Lower lobe of right lung (tissue), 2 donors: ENCODE measurements at regions not wholly inside any gene's neighbourhood (a gene's known extent, or its start where the extent isn't known, plus 50 kb on each side); places are given as distances from the start of the nearest gene placed in this dataset.

ENCODE experiments used
- ATAC-seq, 2 donors: fragments of 200-7000 bp; cut with Tn5 transposase; one replicate each; pipeline ENCODE4 v1.9.1; 2020 to 2022; ENCODE audit warnings: mild to moderate bottlenecking in 2 of 2, moderate library complexity in 2 of 2
- DNase-seq: peaks from one replicate; pipeline ENCODE4 v3.0.0-alpha.2; 2020
- H3K27ac ChIP-seq: fragments of 200-600 bp; one replicate; pipeline ENCODE4 v1.8.0; 2022
- H3K27me3 ChIP-seq: fragments of 200-600 bp; one replicate; pipeline ENCODE4 v1.8.0; 2022; ENCODE audit warnings: low read depth
- H3K36me3 ChIP-seq: fragments of 200-600 bp; one replicate; pipeline ENCODE4 v1.8.0; 2022; ENCODE audit warnings: mild to moderate bottlenecking
- H3K4me1 ChIP-seq: fragments of 200-600 bp; one replicate; pipeline ENCODE4 v1.8.0; 2022
- H3K4me3 ChIP-seq: fragments of 200-600 bp; one replicate; pipeline ENCODE4 v1.8.0; 2022; ENCODE audit warnings: mild to moderate bottlenecking
- H3K9me3 ChIP-seq: fragments of 200-600 bp; one replicate; pipeline ENCODE4 v1.8.0; 2022
- CTCF ChIP-seq: fragments of 200-600 bp; IDR thresholded peaks from one replicate; pipeline ENCODE4 v1.8.0; 2022; ENCODE audit warnings: antibody characterized with exemption, mild to moderate bottlenecking
- intact Hi-C: fragments of 100-400 bp; cut with DNase I; formaldehyde crosslinking; loops from one replicate; pipeline ENCODE4 v1.11.0; 2022
- donor health status: DM: no; HTN: yes; CAD: no; lungs with severe emphysema.

- Histone ChIP-seq H3K9me3 (no peaks in the 10 kb centered on the region), H3K27me3 (no peaks in the 10 kb centered on the region), H3K36me3 (no peaks in the 10 kb centered on the region), H3K27ac (no peak overlapping the region), H3K4me3 (no peak overlapping the region), H3K4me1 (no peaks in the 10 kb centered on the region)
- no peak for TF ChIP-seq CTCF
- ATAC-seq (no peak), DNase-seq (no peak)
- intact Hi-C loops: no loop called here
Measured at GRCh38 chr2:167875529-167875928, 371.9 kb downstream of the STK39 start.

- H3K4me3 ChIP-seq: no peak overlapping the region
- no peaks in the 10 kb centered on the region for H3K36me3 ChIP-seq
- no peak for ATAC-seq
- no peak overlapping the region for H3K27ac ChIP-seq
- H3K4me1 ChIP-seq: no peaks in the 10 kb centered on the region
- H3K9me3 ChIP-seq: no peaks in the 10 kb centered on the region
- intact Hi-C loops: no loop called here
- no peak for TF ChIP-seq CTCF
- H3K27me3 ChIP-seq: no peaks in the 10 kb centered on the region
- no peak for DNase-seq
Measured at GRCh38 chr2:167874812-167875211, 372.6 kb downstream of the STK39 start.

DNA sequence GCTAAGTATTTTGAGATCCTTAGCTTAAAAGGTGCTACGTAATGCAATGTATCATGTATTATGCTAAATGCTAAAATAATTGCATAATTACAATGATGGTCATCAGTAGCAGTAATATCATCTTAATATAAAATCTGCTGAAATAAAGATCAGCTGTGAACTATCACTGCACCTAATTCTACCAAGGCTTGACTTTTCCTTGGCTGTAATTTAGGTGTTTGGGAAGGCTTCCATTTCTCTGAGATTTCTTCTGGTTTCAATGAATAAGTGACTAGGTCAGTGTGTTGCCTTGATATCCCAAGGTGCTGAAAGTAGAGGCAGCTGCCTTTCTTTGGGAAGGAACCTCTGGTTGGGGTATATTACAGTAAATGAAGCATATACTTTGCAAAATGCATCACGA lies 376.1 kb downstream of the STK39 start:
- DNase-seq: no peak

DNA sequence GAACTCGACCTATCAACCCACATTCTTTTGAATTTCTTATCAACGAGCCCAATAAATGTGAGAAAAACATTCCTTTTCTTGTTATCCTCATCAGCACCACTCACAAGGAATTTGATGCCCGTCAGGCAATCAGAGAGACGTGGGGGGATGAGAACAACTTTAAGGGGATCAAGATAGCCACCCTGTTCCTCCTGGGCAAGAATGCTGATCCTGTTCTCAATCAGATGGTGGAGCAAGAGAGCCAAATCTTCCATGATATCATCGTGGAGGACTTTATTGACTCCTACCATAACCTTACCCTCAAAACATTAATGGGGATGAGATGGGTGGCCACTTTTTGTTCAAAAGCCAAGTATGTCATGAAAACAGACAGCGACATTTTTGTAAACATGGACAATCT lies 378.2 kb downstream of the STK39 start:
- no peak for TF ChIP-seq CTCF
- intact Hi-C loops: no loop called here
- ATAC-seq: no peak

More for the DNA sequence above, 376.1 kb downstream of the STK39 start:
- no peaks in the 10 kb centered on the region for H3K4me1 ChIP-seq
- no peak for TF ChIP-seq CTCF
- ATAC-seq: no peak
- no peak overlapping the region for H3K27ac ChIP-seq
- no peaks in the 10 kb centered on the region for H3K9me3 ChIP-seq
- no peaks in the 10 kb centered on the region for H3K27me3 ChIP-seq
- no peaks in the 10 kb centered on the region for H3K36me3 ChIP-seq
- no peak overlapping the region for H3K4me3 ChIP-seq
- intact Hi-C loops: no loop called here

GRCh38 chr2:167863377-167863776 lies 384.0 kb downstream of the STK39 start:
- Histone ChIP-seq H3K36me3 (no peaks in the 10 kb centered on the region), H3K9me3 (no peaks in the 10 kb centered on the region), H3K27ac (no peak overlapping the region), H3K4me3 (no peak overlapping the region), H3K27me3 (no peaks in the 10 kb centered on the region), H3K4me1 (no peaks in the 10 kb centered on the region)
- intact Hi-C loops: no loop called here
- DNase-seq (no peak), ATAC-seq (no peak)
- no peak for TF ChIP-seq CTCF

More for the DNA sequence above, 378.2 kb downstream of the STK39 start:
- Histone ChIP-seq H3K4me1 (no peaks in the 10 kb centered on the region), H3K4me3 (no peak overlapping the region), H3K27me3 (no peaks in the 10 kb centered on the region), H3K27ac (no peak overlapping the region), H3K36me3 (no peaks in the 10 kb centered on the region), H3K9me3 (no peaks in the 10 kb centered on the region)
- DNase-seq: no peak

- no peak overlapping the region for H3K4me3 ChIP-seq
- no peak overlapping the region for H3K27ac ChIP-seq
- TF ChIP-seq CTCF: no peak
- H3K36me3 ChIP-seq: no peaks in the 10 kb centered on the region
- no peaks in the 10 kb centered on the region for H3K9me3 ChIP-seq
- no peaks in the 10 kb centered on the region for H3K4me1 ChIP-seq
- ATAC-seq (no peak), DNase-seq (no peak)
- intact Hi-C loops: no loop called here
- H3K27me3 ChIP-seq: no peaks in the 10 kb centered on the region
Measured at GRCh38 chr2:167862782-167863181, 384.6 kb downstream of the STK39 start.
